ENCODE measurements at regions not wholly inside any gene's neighbourhood (a gene's known extent, or its start where the extent isn't known, plus 50 kb on each side); places are given as distances from the start of the nearest gene placed in this dataset.

DNA sequence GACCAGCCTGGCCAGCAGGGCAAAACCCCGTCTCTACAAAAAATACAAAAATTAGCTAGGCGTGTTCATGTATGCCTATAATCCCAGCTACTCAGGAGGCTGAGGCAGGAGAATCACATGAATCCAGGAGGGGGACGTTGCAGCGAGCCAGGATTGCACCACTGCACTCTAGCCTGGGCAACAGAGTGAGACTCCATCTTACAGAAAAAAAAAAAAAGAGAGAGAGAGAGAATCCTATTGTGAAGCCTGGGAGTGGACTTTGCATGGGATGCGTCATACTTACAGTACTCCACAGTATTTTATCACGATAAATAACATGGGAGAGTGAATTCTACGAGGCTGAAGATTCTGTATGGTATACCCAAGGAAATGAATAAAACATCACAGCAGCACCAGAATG lies 139.6 kb downstream of the AASDH start:
- TF ChIP-seq, protein P1, sequence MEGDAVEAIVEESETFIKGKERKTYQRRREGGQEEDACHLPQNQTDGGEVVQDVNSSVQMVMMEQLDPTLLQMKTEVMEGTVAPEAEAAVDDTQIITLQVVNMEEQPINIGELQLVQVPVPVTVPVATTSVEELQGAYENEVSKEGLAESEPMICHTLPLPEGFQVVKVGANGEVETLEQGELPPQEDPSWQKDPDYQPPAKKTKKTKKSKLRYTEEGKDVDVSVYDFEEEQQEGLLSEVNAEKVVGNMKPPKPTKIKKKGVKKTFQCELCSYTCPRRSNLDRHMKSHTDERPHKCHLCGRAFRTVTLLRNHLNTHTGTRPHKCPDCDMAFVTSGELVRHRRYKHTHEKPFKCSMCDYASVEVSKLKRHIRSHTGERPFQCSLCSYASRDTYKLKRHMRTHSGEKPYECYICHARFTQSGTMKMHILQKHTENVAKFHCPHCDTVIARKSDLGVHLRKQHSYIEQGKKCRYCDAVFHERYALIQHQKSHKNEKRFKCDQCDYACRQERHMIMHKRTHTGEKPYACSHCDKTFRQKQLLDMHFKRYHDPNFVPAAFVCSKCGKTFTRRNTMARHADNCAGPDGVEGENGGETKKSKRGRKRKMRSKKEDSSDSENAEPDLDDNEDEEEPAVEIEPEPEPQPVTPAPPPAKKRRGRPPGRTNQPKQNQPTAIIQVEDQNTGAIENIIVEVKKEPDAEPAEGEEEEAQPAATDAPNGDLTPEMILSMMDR (IDR thresholded peaks at IDR 0.05): no peak
- TF ChIP-seq POLR2A (IDR thresholded peaks at IDR 0.05): no peak
